Panc1 (cell line): ENCODE measurements at regions not wholly inside any gene's neighbourhood (a gene's known extent, or its start where the extent isn't known, plus 50 kb on each side); places are given as distances from the start of the nearest gene placed in this dataset.

Source experiments
- ATAC-seq: fragments of 200-7000 bp; cut with Tn5 transposase; 2 replicates; pipeline ENCODE4 v1.9.1; 2020; ENCODE audit warnings: mild to moderate bottlenecking, moderate library complexity
- BruUV-seq: library from RNA; stranded (reverse); fragments of 400-500 nt; replicated peaks from 2 replicates; lab custom pipeline; 2021; lab: Mats Ljungman, UMichigan
- CTCF ChIA-PET: fragments of 300-600 bp; sonication (Branson Sonifier 250); formaldehyde crosslinking; loops from one replicate; lab custom pipeline; 2022; ENCODE audit warnings: antibody characterized with exemption; lab: Charles Lee
- POLR2A ChIA-PET: fragments of 300-600 bp; sonication (Branson Sonifier 250); formaldehyde crosslinking; loops from one replicate; lab custom pipeline; 2022; ENCODE audit warnings: antibody characterized with exemption; lab: Charles Lee
- DNase-seq: peaks from one replicate; pipeline ENCODE4 v3.0.0-alpha.2; 2010; ENCODE audit warnings: low read depth, low spot score
- H3K27ac ChIP-seq: 2 replicates; pipeline ENCODE4 v1.5.1; 2011; ENCODE audit warnings: mild to moderate bottlenecking, low read length, inconsistent platforms
- H3K27me3 ChIP-seq: fragments of 200-500 bp; sonication (Bioruptor generic); 2 replicates; pipeline ENCODE4 v1.6.0; 2014; ENCODE audit warnings: low read length, inconsistent platforms; ENCODE audit not compliant: control insufficient read depth, insufficient read depth
- H3K36me3 ChIP-seq: fragments of 200-500 bp; sonication (Bioruptor generic); 2 replicates; pipeline ENCODE4 v1.5.1; 2014; ENCODE audit warnings: inconsistent platforms, mild to moderate bottlenecking, low read length, moderate library complexity; ENCODE audit not compliant: control insufficient read depth, insufficient read depth
- H3K4me1 ChIP-seq: 2 replicates; pipeline ENCODE4 v1.5.1; 2011; ENCODE audit warnings: inconsistent platforms, mild to moderate bottlenecking, low read length, moderate library complexity; ENCODE audit not compliant: control insufficient read depth, insufficient read depth
- H3K4me3 ChIP-seq, 2 experiments: 2 replicates each; pipeline ENCODE4 v1.5.1; 2011 to 2012; ENCODE audit warnings: low read depth in 2 of 2, low read length in 2 of 2, mild to moderate bottlenecking in 2 of 2, inconsistent platforms in 1 of 2, moderate library complexity in 1 of 2
- H3K9me3 ChIP-seq: fragments of 200-500 bp; sonication (Bioruptor generic); 2 replicates; pipeline ENCODE4 v1.5.1; 2014; ENCODE audit warnings: low read depth, mild to moderate bottlenecking, inconsistent platforms, low read length, moderate library complexity; ENCODE audit not compliant: control insufficient read depth, insufficient read depth
- POLR2AphosphoS5 ChIP-seq: IDR thresholded peaks from 2 replicates; pipeline ENCODE4 v1.6.1; 2012; ENCODE audit warnings: mild to moderate bottlenecking, low read depth, low read length, moderate library complexity
- SIN3A ChIP-seq: IDR thresholded peaks from 2 replicates; pipeline ENCODE4 v1.6.1; 2012; ENCODE audit warnings: low read depth, mild to moderate bottlenecking, low read length, moderate library complexity, borderline replicate concordance; ENCODE audit not compliant: insufficient read depth
- TCF7L2 ChIP-seq: IDR thresholded peaks from 2 replicates; pipeline ENCODE4 v1.6.1; 2011; ENCODE audit warnings: mild to moderate bottlenecking, low read depth, low read length, inconsistent platforms
- in situ Hi-C: cut with HindIII; loops from 2 replicates; pipeline ENCODE4 v1.10.0; 2016; ENCODE audit warnings: low sequenced_read_pairs, low pct_unique_long_range_greater_than_20kb
- intact Hi-C: fragments of 100-400 bp; cut with micrococcal nuclease; formaldehyde crosslinking; loops from one replicate; pipeline ENCODE4 v1.10.0; 2022; ENCODE audit not compliant: unreplicated experiment
- TF ChIP-seq, protein P1 (sequence below): fragments of 450-650 bp; IDR thresholded peaks from 2 replicates; pipeline ENCODE4 v1.5.1; 2017; ENCODE audit warnings: mild to moderate bottlenecking
- TF ChIP-seq, protein P2 (sequence below), 2 experiments: IDR thresholded peaks; 2 replicates each; pipeline ENCODE4 v1.6.1; 2011 to 2012; ENCODE audit warnings: low read depth in 2 of 2, control low read depth in 1 of 2, low read length in 1 of 2, mild to moderate bottlenecking in 1 of 2, moderate library complexity in 1 of 2; ENCODE audit not compliant: insufficient read depth in 1 of 2

DNA sequence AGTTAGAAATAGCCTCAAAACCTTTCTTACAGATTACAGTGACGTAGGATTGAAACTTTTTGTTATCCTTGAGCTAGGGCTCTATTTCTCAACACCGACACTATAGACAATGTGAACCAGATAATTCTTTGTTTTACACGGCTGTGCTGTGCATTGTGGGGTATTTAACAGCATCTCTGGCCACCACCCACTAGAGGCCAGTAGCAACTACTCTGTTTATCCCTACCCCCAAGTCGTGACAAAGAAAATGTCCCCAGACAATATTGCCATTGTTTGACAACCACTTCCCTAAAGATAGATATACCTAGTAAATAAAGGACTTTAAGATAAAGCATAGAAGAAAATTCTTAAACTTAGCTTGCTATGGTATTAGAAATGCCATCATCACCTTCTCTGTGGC, 359.6 kb downstream of the ARL4A start:
- ATAC-seq (no peak), DNase-seq (no peak)
- CTCF ChIA-PET: no interaction called here
- no peak for TF ChIP-seq SIN3A
- TF ChIP-seq, protein P1, sequence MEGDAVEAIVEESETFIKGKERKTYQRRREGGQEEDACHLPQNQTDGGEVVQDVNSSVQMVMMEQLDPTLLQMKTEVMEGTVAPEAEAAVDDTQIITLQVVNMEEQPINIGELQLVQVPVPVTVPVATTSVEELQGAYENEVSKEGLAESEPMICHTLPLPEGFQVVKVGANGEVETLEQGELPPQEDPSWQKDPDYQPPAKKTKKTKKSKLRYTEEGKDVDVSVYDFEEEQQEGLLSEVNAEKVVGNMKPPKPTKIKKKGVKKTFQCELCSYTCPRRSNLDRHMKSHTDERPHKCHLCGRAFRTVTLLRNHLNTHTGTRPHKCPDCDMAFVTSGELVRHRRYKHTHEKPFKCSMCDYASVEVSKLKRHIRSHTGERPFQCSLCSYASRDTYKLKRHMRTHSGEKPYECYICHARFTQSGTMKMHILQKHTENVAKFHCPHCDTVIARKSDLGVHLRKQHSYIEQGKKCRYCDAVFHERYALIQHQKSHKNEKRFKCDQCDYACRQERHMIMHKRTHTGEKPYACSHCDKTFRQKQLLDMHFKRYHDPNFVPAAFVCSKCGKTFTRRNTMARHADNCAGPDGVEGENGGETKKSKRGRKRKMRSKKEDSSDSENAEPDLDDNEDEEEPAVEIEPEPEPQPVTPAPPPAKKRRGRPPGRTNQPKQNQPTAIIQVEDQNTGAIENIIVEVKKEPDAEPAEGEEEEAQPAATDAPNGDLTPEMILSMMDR: peak; percentile 33
- BruUV-seq: no TSS peak
- Histone ChIP-seq H3K4me1 (no peaks in the 10 kb centered on the region), H3K9me3 (no peaks in the 10 kb centered on the region), H3K27ac (no peak overlapping the region), H3K27me3 (no peaks in the 10 kb centered on the region), H3K36me3 (no peaks in the 10 kb centered on the region), H3K4me3 (no peak overlapping the region)
- POLR2A ChIA-PET: no interaction called here
- in situ Hi-C loops: no loop called here
- intact Hi-C loops: no loop called here

DNA sequence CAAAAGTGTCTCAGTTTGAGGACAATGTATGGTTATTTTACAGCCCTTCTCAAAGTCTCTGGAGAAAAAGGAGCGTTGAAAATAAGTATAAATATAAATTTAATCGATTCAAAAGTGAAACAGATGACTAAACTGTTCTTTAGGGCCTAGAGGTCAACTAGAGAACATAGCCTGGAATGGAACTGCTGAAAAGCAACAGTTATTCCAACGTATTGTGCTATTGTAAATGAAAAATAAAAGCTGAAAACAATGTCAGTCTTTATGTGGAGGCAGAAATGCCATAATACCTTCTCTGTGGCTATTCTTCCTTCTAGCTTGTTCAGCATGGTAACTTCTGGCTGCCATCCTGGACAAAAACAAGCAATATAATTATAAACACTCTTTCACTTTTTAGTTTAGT, 362.5 kb downstream of the ARL4A start:
- DNase-seq (no peak), ATAC-seq (no peak)
- Histone ChIP-seq H3K27ac (no peak overlapping the region), H3K36me3 (no peaks in the 10 kb centered on the region), H3K9me3 (no peaks in the 10 kb centered on the region), H3K27me3 (no peaks in the 10 kb centered on the region), H3K4me1 (no peaks in the 10 kb centered on the region), H3K4me3 (no peak overlapping the region)
- in situ Hi-C loops: no loop called here
- TF ChIP-seq, protein P1: no peak
- TF ChIP-seq, protein P2, sequence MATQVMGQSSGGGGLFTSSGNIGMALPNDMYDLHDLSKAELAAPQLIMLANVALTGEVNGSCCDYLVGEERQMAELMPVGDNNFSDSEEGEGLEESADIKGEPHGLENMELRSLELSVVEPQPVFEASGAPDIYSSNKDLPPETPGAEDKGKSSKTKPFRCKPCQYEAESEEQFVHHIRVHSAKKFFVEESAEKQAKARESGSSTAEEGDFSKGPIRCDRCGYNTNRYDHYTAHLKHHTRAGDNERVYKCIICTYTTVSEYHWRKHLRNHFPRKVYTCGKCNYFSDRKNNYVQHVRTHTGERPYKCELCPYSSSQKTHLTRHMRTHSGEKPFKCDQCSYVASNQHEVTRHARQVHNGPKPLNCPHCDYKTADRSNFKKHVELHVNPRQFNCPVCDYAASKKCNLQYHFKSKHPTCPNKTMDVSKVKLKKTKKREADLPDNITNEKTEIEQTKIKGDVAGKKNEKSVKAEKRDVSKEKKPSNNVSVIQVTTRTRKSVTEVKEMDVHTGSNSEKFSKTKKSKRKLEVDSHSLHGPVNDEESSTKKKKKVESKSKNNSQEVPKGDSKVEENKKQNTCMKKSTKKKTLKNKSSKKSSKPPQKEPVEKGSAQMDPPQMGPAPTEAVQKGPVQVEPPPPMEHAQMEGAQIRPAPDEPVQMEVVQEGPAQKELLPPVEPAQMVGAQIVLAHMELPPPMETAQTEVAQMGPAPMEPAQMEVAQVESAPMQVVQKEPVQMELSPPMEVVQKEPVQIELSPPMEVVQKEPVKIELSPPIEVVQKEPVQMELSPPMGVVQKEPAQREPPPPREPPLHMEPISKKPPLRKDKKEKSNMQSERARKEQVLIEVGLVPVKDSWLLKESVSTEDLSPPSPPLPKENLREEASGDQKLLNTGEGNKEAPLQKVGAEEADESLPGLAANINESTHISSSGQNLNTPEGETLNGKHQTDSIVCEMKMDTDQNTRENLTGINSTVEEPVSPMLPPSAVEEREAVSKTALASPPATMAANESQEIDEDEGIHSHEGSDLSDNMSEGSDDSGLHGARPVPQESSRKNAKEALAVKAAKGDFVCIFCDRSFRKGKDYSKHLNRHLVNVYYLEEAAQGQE (IDR thresholded peaks at IDR 0.05; ENCODE audit: insufficient read depth in 1 of 2, low read depth in 2 of 2, low read length in 1 of 2): no peak
- TF ChIP-seq SIN3A (no peak), POLR2AphosphoS5 (no peak), TCF7L2 (no peak)
- BruUV-seq: no TSS peak
- CTCF ChIA-PET: no interaction called here
- POLR2A ChIA-PET: no interaction called here
- intact Hi-C loops: no loop called here

DNA sequence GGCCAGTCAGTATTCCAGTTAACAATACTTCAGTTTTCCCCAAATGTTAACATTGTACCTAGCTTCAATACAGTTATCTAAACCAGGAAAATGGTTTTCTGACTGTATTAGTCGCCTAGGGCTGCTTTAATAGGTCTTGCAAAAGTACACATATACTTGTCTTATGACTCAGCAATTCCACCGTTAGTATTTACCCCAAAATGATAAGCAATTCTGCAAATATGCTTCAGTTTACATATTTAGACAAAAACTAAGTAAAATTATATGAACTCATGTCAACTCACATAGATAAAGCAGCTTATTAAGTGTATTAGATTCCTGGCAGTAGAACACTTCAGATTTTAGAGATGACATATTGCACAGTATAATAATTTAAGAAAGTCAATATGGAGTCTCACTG, 363.3 kb downstream of the ARL4A start:
- in situ Hi-C loops: no loop called here
- H3K9me3 ChIP-seq: no peaks in the 10 kb centered on the region
- ChIA-PET POLR2A (no interaction called here), CTCF (no interaction called here)
- no peak overlapping the region for H3K27ac ChIP-seq
- DNase-seq (no peak), ATAC-seq (no peak)
- H3K36me3 ChIP-seq: no peaks in the 10 kb centered on the region
- intact Hi-C loops: no loop called here
- H3K27me3 ChIP-seq: no peaks in the 10 kb centered on the region
- H3K4me1 ChIP-seq: no peaks in the 10 kb centered on the region
- TF ChIP-seq, protein P1: no peak
- no peak for TF ChIP-seq TCF7L2
- TF ChIP-seq, protein P2 (IDR thresholded peaks at IDR 0.05; ENCODE audit: insufficient read depth in 1 of 2, low read depth in 2 of 2, low read length in 1 of 2): no peak
- TF ChIP-seq SIN3A: no peak
- TF ChIP-seq POLR2AphosphoS5: no peak
- H3K4me3 ChIP-seq: no peak overlapping the region
- BruUV-seq: no TSS peak
